Bronchial epithelial cell (primary cell): ENCODE measurements at regions not wholly inside any gene's neighbourhood (a gene's known extent, or its start where the extent isn't known, plus 50 kb on each side); places are given as distances from the start of the nearest gene placed in this dataset.

Experiments
- DNase-seq: peaks from one replicate; pipeline ENCODE4 v3.0.0-alpha.2; 2010; ENCODE audit warnings: low read depth
- FAIRE-seq: peaks from 2 replicates; lab custom pipeline; 2011; peaks lifted over from hg19 to GRCh38; lab: Jason Lieb, UNC
- H3K27me3 ChIP-seq: 2 replicates; pipeline ENCODE4 v1.5.1; 2011; ENCODE audit warnings: low read length; ENCODE audit not compliant: control insufficient read depth, insufficient read depth
- H3K36me3 ChIP-seq: 2 replicates; pipeline ENCODE4 v1.5.1; 2011; ENCODE audit warnings: low read length; ENCODE audit not compliant: control insufficient read depth, insufficient read depth
- H3K4me3 ChIP-seq: 2 replicates; pipeline ENCODE4 v1.5.1; 2011; ENCODE audit warnings: mild to moderate bottlenecking, low read depth, low read length, control low read depth
- TF ChIP-seq, protein P1 (sequence below): IDR thresholded peaks from 2 replicates; pipeline ENCODE4 v1.5.1; 2011; ENCODE audit warnings: mild to moderate bottlenecking, moderate library complexity, low read length, control low read depth, inconsistent platforms; ENCODE audit not compliant: insufficient read depth, severe bottlenecking

DNA sequence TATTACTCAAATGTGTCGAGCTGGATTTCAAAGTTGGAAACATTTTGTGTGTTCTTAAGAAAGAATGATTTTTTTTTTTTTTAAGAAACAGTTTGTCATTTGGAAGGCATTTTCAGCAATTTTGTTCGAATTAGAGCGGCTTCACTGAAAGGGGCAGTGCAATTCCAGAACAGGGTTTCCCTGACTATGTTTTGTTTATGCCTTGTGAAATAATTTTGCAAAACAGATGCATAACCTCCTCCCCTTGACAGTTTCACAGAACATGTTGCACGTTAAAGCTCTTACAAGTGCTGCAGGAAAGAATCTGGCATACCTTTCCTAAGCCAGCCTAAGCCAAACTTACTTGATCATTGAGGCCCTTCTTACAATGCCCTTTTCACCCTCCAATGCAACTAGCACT is 216.0 kb upstream of the SSTR4 start:
- no peak overlapping the region for H3K4me3 ChIP-seq
- DNase-seq (no peak), FAIRE-seq (no peak)
- H3K27me3 ChIP-seq = no peaks in the 10 kb centered on the region
- no peaks in the 10 kb centered on the region for H3K36me3 ChIP-seq
- TF ChIP-seq, protein P1, sequence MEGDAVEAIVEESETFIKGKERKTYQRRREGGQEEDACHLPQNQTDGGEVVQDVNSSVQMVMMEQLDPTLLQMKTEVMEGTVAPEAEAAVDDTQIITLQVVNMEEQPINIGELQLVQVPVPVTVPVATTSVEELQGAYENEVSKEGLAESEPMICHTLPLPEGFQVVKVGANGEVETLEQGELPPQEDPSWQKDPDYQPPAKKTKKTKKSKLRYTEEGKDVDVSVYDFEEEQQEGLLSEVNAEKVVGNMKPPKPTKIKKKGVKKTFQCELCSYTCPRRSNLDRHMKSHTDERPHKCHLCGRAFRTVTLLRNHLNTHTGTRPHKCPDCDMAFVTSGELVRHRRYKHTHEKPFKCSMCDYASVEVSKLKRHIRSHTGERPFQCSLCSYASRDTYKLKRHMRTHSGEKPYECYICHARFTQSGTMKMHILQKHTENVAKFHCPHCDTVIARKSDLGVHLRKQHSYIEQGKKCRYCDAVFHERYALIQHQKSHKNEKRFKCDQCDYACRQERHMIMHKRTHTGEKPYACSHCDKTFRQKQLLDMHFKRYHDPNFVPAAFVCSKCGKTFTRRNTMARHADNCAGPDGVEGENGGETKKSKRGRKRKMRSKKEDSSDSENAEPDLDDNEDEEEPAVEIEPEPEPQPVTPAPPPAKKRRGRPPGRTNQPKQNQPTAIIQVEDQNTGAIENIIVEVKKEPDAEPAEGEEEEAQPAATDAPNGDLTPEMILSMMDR = no peak

DNA sequence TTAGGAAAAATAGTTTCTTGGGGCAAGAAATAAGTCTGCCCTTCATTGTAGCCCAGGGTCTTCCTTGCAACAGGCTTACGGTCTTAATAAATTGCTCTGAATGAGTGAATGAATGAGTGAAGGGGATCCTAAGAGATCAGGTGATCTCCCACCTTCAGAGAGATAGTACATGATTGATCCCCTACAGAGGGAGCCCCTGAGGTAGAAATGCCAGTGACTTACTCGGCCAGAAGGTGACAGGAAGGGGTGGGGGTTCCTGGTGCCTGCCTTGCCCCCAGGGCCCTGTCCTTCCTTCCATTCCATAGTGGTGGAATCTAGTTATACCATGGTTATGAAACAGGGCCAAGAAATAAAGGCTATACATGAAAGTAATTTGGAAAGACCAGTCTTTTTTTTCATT is 215.3 kb upstream of the SSTR4 start:
- H3K4me3 ChIP-seq = no peak overlapping the region
- no peaks in the 10 kb centered on the region for H3K36me3 ChIP-seq
- TF ChIP-seq, protein P1 = no peak
- DNase-seq (no peak), FAIRE-seq (no peak)
- H3K27me3 ChIP-seq = no peaks in the 10 kb centered on the region

DNA sequence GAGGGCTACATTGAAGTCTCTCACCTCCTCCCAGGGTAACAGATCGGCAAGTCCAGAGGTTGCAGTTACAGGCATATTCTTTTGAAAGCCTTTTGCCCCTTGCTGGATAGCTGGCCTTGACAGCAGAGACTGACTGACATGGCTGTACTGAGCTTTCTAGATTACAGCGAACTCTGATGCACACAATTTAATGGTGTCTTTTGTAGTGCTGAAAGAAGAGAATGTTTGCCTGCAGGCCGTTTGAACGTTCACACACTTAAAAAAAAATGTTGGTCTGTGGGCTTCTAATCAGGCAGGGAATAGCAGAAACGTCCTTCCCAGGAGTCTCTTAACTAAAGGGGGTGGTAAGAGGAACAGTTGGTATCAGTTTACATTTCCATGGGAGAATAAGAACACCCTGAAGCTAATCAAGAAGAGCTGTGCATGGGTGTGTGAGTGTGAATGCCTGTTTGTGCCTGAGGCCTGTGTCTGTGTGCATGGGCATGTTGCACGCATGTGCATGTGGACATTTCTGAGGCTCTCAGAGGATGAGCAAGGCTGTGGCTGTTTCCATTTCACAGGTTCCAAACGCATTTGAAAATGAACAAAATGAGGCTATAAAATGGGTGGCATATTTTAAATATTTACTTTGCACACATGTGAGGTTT is 213.9 kb upstream of the SSTR4 start:
- TF ChIP-seq, protein P1 = no peak
- Histone ChIP-seq H3K27me3 (no peaks in the 10 kb centered on the region), H3K4me3 (no peak overlapping the region), H3K36me3 (no peaks in the 10 kb centered on the region)
- DNase-seq = no peak
- peak; percentile 47 for FAIRE-seq

DNA sequence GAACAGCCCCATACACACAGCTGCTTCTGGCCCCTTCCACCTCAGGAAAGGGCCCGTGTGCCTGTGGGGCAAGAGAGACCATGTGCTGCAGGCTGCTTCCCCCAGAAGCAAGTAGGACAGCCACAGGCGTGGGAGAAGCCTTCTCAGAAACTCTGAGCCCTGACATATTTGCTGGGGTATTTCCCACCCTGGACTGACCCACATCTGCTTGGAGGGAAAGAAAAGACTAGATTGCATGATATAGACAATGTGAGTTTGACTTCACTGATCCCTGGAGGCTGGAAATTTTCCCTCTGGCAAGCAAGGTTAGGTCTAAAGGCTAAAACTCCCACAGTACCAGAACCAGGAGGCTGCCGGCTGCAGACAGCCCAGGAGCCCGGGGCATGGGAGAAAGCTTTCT is 213.3 kb upstream of the SSTR4 start:
- DNase-seq (no peak), FAIRE-seq (no peak)
- Histone ChIP-seq H3K36me3 (no peaks in the 10 kb centered on the region), H3K27me3 (no peaks in the 10 kb centered on the region), H3K4me3 (no peak overlapping the region)
- TF ChIP-seq, protein P1 = no peak

DNA sequence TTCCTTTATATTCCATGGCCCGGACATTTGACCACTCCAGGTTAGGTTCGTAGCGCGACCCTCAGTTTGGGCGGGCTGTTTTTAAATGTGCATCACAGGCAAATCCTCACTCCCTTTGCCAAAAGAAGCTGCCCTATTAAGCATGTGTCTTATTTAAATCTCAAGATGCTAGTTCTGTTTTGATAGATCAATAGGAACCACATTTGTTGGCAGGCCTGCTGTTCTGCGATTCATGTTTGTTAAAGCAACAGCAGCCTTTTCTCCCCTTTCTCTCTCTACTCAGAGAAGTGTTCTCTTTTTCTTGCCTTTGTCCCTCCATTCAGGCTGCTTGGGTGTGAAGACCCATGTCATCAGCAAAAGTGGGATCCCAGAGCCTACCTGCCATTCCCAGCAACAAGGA is 212.0 kb upstream of the SSTR4 start:
- Histone ChIP-seq H3K27me3 (no peaks in the 10 kb centered on the region), H3K4me3 (no peak overlapping the region), H3K36me3 (no peaks in the 10 kb centered on the region)
- TF ChIP-seq, protein P1 = no peak
- DNase-seq (no peak), FAIRE-seq (no peak)

DNA sequence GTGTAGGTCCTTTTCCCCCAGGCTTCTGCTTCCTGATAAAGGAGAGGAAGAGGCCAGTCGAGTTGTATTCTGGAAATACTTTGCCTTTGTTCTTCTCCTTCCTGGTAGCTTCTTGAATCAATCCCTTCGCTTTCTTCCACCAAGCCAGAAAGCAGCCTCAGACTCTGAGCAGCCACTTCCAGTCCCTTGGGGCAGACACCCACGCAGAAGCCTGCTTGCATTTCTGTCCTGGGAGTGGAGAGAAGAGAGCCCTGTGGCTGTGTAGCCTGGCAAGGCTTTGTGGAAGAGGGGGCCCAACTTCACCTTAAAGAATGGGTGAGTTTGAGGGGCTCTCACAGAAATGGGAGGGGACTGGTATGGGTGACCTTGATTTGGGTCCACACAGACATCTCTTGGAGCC is 211.0 kb upstream of the SSTR4 start:
- FAIRE-seq (no peak), DNase-seq (no peak)
- Histone ChIP-seq H3K36me3 (no peaks in the 10 kb centered on the region), H3K4me3 (no peak overlapping the region), H3K27me3 (no peaks in the 10 kb centered on the region)
- TF ChIP-seq, protein P1 = no peak
